ENCODE measurements at regions not wholly inside any gene's neighbourhood (a gene's known extent, or its start where the extent isn't known, plus 50 kb on each side); places are given as distances from the start of the nearest gene placed in this dataset.

GRCh38 chr6:66788579-66788978, 1081.6 kb upstream of the EYS start:
- ChIA-PET CTCF (no interaction called here), POLR2A (no interaction called here)
- DNase-seq (ENCODE audit: low read depth, low spot score), result no peak
- H3K4me3 ChIP-seq (ENCODE audit: low read depth, low read length), result no peak overlapping the region
- TF ChIP-seq CTCF (IDR thresholded peaks at IDR 0.05; ENCODE audit: insufficient read depth, low read length, missing control alignments), result no peak

GRCh38 chr6:66772800-66773199, 1065.8 kb upstream of the EYS start:
- ChIA-PET CTCF (no interaction called here), POLR2A (no interaction called here)
- no peak for TF ChIP-seq CTCF (IDR thresholded peaks at IDR 0.05; ENCODE audit: insufficient read depth, low read length, missing control alignments)

DNA sequence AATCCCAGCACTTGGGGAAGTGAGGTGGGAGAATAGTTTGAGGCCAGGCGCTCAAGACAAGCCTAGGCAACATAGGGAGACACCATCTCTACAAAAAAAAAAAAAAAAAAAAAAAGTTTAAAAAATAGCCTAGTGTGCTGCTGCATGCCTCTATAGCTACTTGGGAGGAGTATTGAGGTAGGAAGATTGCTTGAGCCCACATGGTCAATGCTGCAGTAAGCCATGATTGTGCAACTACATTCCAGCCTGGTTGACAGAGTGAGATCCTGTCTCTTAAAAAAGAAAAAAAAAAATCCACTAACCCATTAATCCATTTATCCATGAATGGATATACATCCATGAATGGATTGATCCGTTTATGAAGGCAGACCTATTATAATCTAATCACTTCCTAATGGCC, 1064.6 kb upstream of the EYS start:
- no peak for TF ChIP-seq CTCF (IDR thresholded peaks at IDR 0.05; ENCODE audit: insufficient read depth, low read length, missing control alignments)
- DNase-seq (ENCODE audit: low read depth, low spot score), result no peak
- ChIA-PET POLR2A (no interaction called here), CTCF (no interaction called here)
- H3K4me3 ChIP-seq (ENCODE audit: low read depth, low read length), result no peak overlapping the region

More at GRCh38 chr6:66772800-66773199, 1065.8 kb upstream of the EYS start:
- no peak overlapping the region for H3K4me3 ChIP-seq (ENCODE audit: low read depth, low read length)
- no peak for DNase-seq (ENCODE audit: low read depth, low spot score)

DNA sequence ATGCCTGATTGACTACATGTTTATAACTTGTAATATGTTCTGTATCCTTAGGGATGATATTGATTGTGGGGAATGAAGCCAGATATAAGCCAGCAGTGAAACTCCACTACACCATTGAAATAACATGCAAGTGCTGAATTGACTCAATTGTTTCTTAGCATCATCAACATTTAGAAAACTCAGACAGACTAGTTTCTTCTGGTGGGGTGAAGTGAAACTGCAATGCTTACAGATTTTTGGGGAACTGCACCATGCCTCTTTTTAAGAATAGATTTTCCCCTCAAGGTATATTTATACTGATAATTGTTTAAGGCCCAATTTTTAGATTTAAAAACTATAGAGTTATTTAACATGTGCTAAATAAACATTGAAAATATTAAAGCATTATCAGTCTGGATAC, 1044.6 kb upstream of the EYS start:
- no peak for DNase-seq (ENCODE audit: low read depth, low spot score)
- no peak for TF ChIP-seq CTCF (IDR thresholded peaks at IDR 0.05; ENCODE audit: insufficient read depth, low read length, missing control alignments)
- CTCF ChIA-PET, result no interaction called here
- H3K4me3 ChIP-seq (ENCODE audit: low read depth, low read length), result no peak overlapping the region
- POLR2A ChIA-PET, result no interaction called here

GRCh38 chr6:66740346-66740745, 1033.3 kb upstream of the EYS start:
- no peak for DNase-seq (ENCODE audit: low read depth, low spot score)
- ChIA-PET CTCF (no interaction called here), POLR2A (no interaction called here)
- no peak overlapping the region for H3K4me3 ChIP-seq (ENCODE audit: low read depth, low read length)
- TF ChIP-seq CTCF (IDR thresholded peaks at IDR 0.05; ENCODE audit: insufficient read depth, low read length, missing control alignments), result no peak

GRCh38 chr6:66735106-66735890, 1028.3 kb upstream of the EYS start:
- CTCF ChIA-PET, result no interaction called here
- DNase-seq (ENCODE audit: low read depth, low spot score), result no peak
- POLR2A ChIA-PET, result no interaction called here
- no peak overlapping the region for H3K4me3 ChIP-seq (ENCODE audit: low read depth, low read length)
- TF ChIP-seq CTCF (IDR thresholded peaks at IDR 0.05; ENCODE audit: insufficient read depth, low read length, missing control alignments), result no peak

Data from AG04449 (cell line).